AG20443 (cell line): ENCODE measurements at regions not wholly inside any gene's neighbourhood (a gene's known extent, or its start where the extent isn't known, plus 50 kb on each side); places are given as distances from the start of the nearest gene placed in this dataset.
A peak's percentile ranks its signal among the peaks of the same experiment; 100 is the strongest.
"Not testable (repeated sequence)": the region's sequence is repeated elsewhere in the genome, so short reads cannot be mapped to it uniquely, and the experiment has no call there.

Experiments used
- DNase-seq: peaks from one replicate; pipeline ENCODE4 v3.0.0; 2012; ENCODE audit warnings: low spot score, mixed read lengths

- no peak for DNase-seq
These were observed 98.5 kb upstream of the UXS1 start for GRCh38 chr2:106292627-106293026.

GRCh38 chr2:106288873-106289272 is 94.8 kb upstream of the UXS1 start:
- no peak for DNase-seq

- no peak for DNase-seq
These were observed 91.2 kb upstream of the UXS1 start for GRCh38 chr2:106285237-106285829.

- no peak for DNase-seq
These were observed 90.6 kb upstream of the UXS1 start for GRCh38 chr2:106284691-106285202.

GRCh38 chr2:106284255-106284654 is 90.2 kb upstream of the UXS1 start:
- DNase-seq = no peak

GRCh38 chr2:106283228-106284152 is 89.4 kb upstream of the UXS1 start:
- not testable (repeated sequence) for DNase-seq

GRCh38 chr2:106282462-106283170 is 88.5 kb upstream of the UXS1 start:
- no peak for DNase-seq

GRCh38 chr2:106281907-106282430 is 87.9 kb upstream of the UXS1 start:
- not testable (repeated sequence) for DNase-seq

- no peak for DNase-seq
These were observed 86.8 kb upstream of the UXS1 start for GRCh38 chr2:106280722-106281446.

- DNase-seq = no peak
These were observed 86.1 kb upstream of the UXS1 start for GRCh38 chr2:106280224-106280623.

- no peak for DNase-seq
These were observed 84.2 kb upstream of the UXS1 start for GRCh38 chr2:106278112-106278876.

- no peak for DNase-seq
These were observed 83.3 kb upstream of the UXS1 start for GRCh38 chr2:106277426-106277825.

GRCh38 chr2:106275971-106276370 is 81.9 kb upstream of the UXS1 start:
- DNase-seq = peak; percentile 5

GRCh38 chr2:106274668-106275067 is 80.6 kb upstream of the UXS1 start:
- peak; percentile 5 for DNase-seq

- DNase-seq = peak; percentile 0
These were observed 78.2 kb upstream of the UXS1 start for GRCh38 chr2:106272216-106272807.

GRCh38 chr2:106270471-106270891 is 76.4 kb upstream of the UXS1 start:
- DNase-seq = peak; percentile 17

GRCh38 chr2:106269591-106270291 is 75.6 kb upstream of the UXS1 start:
- DNase-seq = peak; percentile 44

- no peak for DNase-seq
These were observed 73.9 kb upstream of the UXS1 start for GRCh38 chr2:106267997-106268396.

GRCh38 chr2:106261871-106262321 is 67.8 kb upstream of the UXS1 start:
- peak; percentile 6 for DNase-seq

- not testable (repeated sequence) for DNase-seq
These were observed 64.8 kb upstream of the UXS1 start for GRCh38 chr2:106258859-106259258.
